Fibroblast of the aortic adventitia (primary cell): ENCODE measurements at regions not wholly inside any gene's neighbourhood (a gene's known extent, or its start where the extent isn't known, plus 50 kb on each side); places are given as distances from the start of the nearest gene placed in this dataset.
A peak's percentile ranks its signal among the peaks of the same experiment; 100 is the strongest.

ENCODE experiments used
- DNase-seq: peaks from one replicate; pipeline ENCODE4 v3.0.0-alpha.2; 2010; ENCODE audit warnings: low read depth
- H3K4me3 ChIP-seq: 2 replicates; pipeline ENCODE4 v1.5.1; 2011; ENCODE audit warnings: low read depth, mild to moderate bottlenecking, control low read depth, low read length, moderate library complexity
- CTCF ChIP-seq: IDR thresholded peaks from 2 replicates; pipeline ENCODE4 v1.5.1; 2011; ENCODE audit warnings: mild to moderate bottlenecking, low read length, control low read depth, inconsistent platforms; ENCODE audit not compliant: insufficient read depth

GRCh38 chr5:135243556-135244285, 155.3 kb downstream of the MACROH2A1 start:
- DNase-seq: peak; percentile 84
- no peak overlapping the region for H3K4me3 ChIP-seq
- TF ChIP-seq CTCF: no peak

GRCh38 chr5:135242866-135243555, 156.0 kb downstream of the MACROH2A1 start:
- no peak for TF ChIP-seq CTCF
- no peak overlapping the region for H3K4me3 ChIP-seq
- peak; percentile 75 for DNase-seq

- TF ChIP-seq CTCF: no peak
- no peak overlapping the region for H3K4me3 ChIP-seq
- peak; percentile 47 for DNase-seq
Observed at GRCh38 chr5:135242021-135242865, 156.8 kb downstream of the MACROH2A1 start.

- DNase-seq: no peak
- no peak for TF ChIP-seq CTCF
- H3K4me3 ChIP-seq: no peak overlapping the region
Observed at GRCh38 chr5:135241536-135241935, 157.5 kb downstream of the MACROH2A1 start.

- TF ChIP-seq CTCF: no peak
Observed at GRCh38 chr5:135240781-135241360, 158.2 kb downstream of the MACROH2A1 start.

GRCh38 chr5:135240283-135240633, 158.8 kb downstream of the MACROH2A1 start:
- H3K4me3 ChIP-seq: no peak overlapping the region
- no peak for TF ChIP-seq CTCF
- no peak for DNase-seq

More at GRCh38 chr5:135240781-135241360, 158.2 kb downstream of the MACROH2A1 start:
- DNase-seq: no peak
- no peak overlapping the region for H3K4me3 ChIP-seq
